HG03520 (cell line): ENCODE measurements at regions not wholly inside any gene's neighbourhood (a gene's known extent, or its start where the extent isn't known, plus 50 kb on each side); places are given as distances from the start of the nearest gene placed in this dataset.
A peak's percentile ranks its signal among the peaks of the same experiment; 100 is the strongest.

ENCODE experiments used
- ATAC-seq: cut with Tn5 transposase; IDR thresholded peaks from one replicate; pipeline ENCODE4 v1.9.1; 2021; ENCODE audit warnings: mild to moderate bottlenecking, moderate library complexity; ENCODE audit not compliant: unreplicated experiment

GRCh38 chr9:121550041-121550440 lies 50.4 kb upstream of the GGTA1 start:
- ATAC-seq, result no peak

- peak; percentile 63 for ATAC-seq
These were observed 51.2 kb upstream of the GGTA1 start for GRCh38 chr9:121550569-121551512.

GRCh38 chr9:121551985-121552753 lies 52.5 kb upstream of the GGTA1 start:
- ATAC-seq, result no peak

- ATAC-seq, result no peak
These were observed 56.4 kb upstream of the GGTA1 start for GRCh38 chr9:121556082-121556481.

- no peak for ATAC-seq
These were observed 56.9 kb upstream of the GGTA1 start for GRCh38 chr9:121556580-121556979.

- peak; percentile 44 for ATAC-seq
These were observed 58.2 kb upstream of the GGTA1 start for GRCh38 chr9:121557581-121558447.

GRCh38 chr9:121558473-121558872 lies 58.8 kb upstream of the GGTA1 start:
- no peak for ATAC-seq

GRCh38 chr9:121559183-121559582 lies 59.5 kb upstream of the GGTA1 start:
- ATAC-seq, result no peak

GRCh38 chr9:121560921-121561320 lies 61.3 kb upstream of the GGTA1 start:
- ATAC-seq, result no peak

- ATAC-seq, result no peak
These were observed 62.0 kb upstream of the GGTA1 start for GRCh38 chr9:121561385-121562222.

GRCh38 chr9:121562301-121562700 lies 62.7 kb upstream of the GGTA1 start:
- no peak for ATAC-seq

GRCh38 chr9:121563425-121563824 lies 63.8 kb upstream of the GGTA1 start:
- no peak for ATAC-seq

- no peak for ATAC-seq
These were observed 64.3 kb upstream of the GGTA1 start for GRCh38 chr9:121563881-121564460.

GRCh38 chr9:121564504-121565260 lies 65.0 kb upstream of the GGTA1 start:
- ATAC-seq, result no peak

GRCh38 chr9:121566481-121567465 lies 67.1 kb upstream of the GGTA1 start:
- ATAC-seq, result no peak

- ATAC-seq, result no peak
These were observed 68.1 kb upstream of the GGTA1 start for GRCh38 chr9:121567500-121568342.
